Astrocyte (in vitro differentiated cells and primary cell): ENCODE measurements at regions not wholly inside any gene's neighbourhood (a gene's known extent, or its start where the extent isn't known, plus 50 kb on each side); places are given as distances from the start of the nearest gene placed in this dataset.

Source experiments
- EZH2 ChIP-seq: IDR thresholded peaks from 2 replicates; pipeline ENCODE4 v1.6.1; 2012; ENCODE audit warnings: mild to moderate bottlenecking, low read length, inconsistent platforms; ENCODE audit not compliant: insufficient read depth
- TF ChIP-seq, protein P1 (sequence below): IDR thresholded peaks from 2 replicates; pipeline ENCODE4 v1.5.1; 2011; ENCODE audit warnings: low read depth, mild to moderate bottlenecking, inconsistent platforms, low read length, moderate library complexity; ENCODE audit not compliant: insufficient read depth

DNA sequence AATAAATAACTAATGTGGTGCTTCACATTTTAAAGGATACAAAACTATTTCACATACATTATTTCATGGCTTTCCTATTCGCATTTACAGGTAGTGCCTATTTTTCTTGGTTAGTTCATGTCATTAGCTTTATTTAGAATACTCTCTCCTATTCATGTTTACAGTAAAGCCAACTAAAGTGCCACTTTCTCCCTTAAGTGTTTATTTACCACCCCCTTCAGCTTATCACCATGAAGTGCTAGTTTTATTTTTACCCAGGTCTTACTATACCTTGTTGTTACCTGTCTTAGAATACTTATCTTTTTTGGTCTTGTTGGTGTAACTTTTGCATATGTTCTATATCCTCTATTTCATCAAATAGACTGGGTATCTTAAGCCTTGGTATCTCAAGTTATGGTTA is 715.2 kb upstream of the TENM4 start:
- TF ChIP-seq, protein P1, sequence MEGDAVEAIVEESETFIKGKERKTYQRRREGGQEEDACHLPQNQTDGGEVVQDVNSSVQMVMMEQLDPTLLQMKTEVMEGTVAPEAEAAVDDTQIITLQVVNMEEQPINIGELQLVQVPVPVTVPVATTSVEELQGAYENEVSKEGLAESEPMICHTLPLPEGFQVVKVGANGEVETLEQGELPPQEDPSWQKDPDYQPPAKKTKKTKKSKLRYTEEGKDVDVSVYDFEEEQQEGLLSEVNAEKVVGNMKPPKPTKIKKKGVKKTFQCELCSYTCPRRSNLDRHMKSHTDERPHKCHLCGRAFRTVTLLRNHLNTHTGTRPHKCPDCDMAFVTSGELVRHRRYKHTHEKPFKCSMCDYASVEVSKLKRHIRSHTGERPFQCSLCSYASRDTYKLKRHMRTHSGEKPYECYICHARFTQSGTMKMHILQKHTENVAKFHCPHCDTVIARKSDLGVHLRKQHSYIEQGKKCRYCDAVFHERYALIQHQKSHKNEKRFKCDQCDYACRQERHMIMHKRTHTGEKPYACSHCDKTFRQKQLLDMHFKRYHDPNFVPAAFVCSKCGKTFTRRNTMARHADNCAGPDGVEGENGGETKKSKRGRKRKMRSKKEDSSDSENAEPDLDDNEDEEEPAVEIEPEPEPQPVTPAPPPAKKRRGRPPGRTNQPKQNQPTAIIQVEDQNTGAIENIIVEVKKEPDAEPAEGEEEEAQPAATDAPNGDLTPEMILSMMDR, result no peak
- TF ChIP-seq EZH2, result no peak
